ENCODE measurements at regions not wholly inside any gene's neighbourhood (a gene's known extent, or its start where the extent isn't known, plus 50 kb on each side); places are given as distances from the start of the nearest gene placed in this dataset.

DNA sequence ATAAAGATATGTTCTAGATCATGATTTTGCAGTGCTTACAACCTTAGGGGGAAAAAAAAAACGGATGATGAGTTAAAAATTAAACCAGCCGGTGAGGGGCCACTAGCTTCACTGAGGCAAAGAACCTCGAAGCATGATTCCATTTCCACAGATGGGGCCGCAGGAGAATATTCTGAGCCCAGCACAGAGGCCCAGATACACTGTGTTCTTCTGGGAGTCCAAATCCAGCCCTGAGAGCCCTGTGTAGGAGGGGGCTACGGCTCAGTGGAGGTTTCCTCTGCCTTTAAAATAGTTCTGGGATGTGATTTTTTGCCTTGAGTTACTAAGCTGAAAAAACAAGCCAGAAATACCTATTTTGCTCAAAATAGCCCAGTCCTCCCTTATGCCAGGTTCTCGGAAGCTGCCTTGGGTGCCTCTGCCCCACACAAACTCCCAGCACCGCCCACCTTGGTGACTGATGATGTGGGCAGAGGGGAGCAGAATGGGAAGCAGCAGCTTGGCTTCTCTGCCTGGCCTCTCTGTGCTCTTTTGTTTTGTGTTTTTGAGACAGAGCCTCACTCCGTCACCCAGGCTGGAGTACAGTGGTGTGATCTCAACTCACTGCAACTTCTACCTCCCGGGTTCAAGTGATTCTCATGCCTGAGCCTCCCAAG lies 105.4 kb upstream of the BCL2L14 start:
- no peaks in the 10 kb centered on the region for H3F3A ChIP-seq (ENCODE audit: control insufficient read depth, insufficient read depth)
- no peaks in the 10 kb centered on the region for H3K4me1 ChIP-seq (ENCODE audit: control insufficient read depth, low read length)
- no peaks in the 10 kb centered on the region for H4K20me1 ChIP-seq (ENCODE audit: control insufficient read depth, insufficient read depth, low read depth, low read length)
- H3K4me3 ChIP-seq (ENCODE audit: low read length) = no peak overlapping the region
- H3K27ac ChIP-seq (ENCODE audit: low read depth, low read length) = no peak overlapping the region
- H3K9me2 ChIP-seq (replicated peaks; ENCODE audit: control insufficient read depth, low read length) = no peaks in the 10 kb centered on the region
- H3K9me3 ChIP-seq (ENCODE audit: control insufficient read depth, insufficient read depth, low read length) = no peaks in the 10 kb centered on the region
- H3K79me2 ChIP-seq (ENCODE audit: control insufficient read depth, low read length) = no peaks in the 10 kb centered on the region
- TF ChIP-seq CTCF (IDR thresholded peaks at IDR 0.05; ENCODE audit: low read depth, low read length, poor library complexity, severe bottlenecking) (no peak), EZH2phosphoT487 (IDR thresholded peaks at IDR 0.05; ENCODE audit: borderline replicate concordance, low read length) (no peak)
- H3K36me3 ChIP-seq (ENCODE audit: control insufficient read depth, low read length) = no peaks in the 10 kb centered on the region
- no peak overlapping the region for H3K4me2 ChIP-seq (ENCODE audit: low read length)
- H3K27me3 ChIP-seq (ENCODE audit: control insufficient read depth, low read length) = no peaks in the 10 kb centered on the region

DNA sequence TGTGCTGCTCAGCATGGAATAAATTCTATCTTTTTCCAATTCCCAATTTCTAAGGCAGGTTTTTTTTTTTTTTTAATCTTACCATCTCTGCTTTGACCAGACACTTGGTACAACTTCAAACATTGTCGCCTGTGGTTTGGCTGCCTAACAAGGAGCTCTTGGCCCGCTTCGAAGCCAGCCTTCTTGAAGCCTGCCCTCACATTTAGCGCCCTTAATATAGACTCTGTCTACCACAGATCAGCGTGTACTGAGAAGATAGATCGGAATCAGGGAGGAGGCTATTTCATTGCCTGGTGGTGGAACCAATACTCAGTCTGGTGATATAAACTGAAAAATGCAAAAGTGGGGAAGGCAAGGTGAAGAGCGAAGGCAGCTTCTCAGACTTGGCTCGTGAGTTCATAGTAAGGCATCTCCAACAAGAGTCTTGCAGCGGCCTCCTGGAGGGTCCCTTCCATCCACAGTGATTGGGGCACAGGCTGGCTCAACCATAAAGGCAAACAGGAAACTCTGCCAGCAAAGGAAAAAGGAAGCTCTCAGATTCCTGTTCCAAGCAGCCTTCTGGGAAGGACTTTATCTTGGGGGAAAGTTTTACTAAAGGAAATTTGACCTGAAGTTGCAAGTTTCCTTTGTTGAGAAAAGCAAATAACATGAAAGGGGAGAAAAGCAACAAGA lies 103.2 kb upstream of the BCL2L14 start:
- Histone ChIP-seq H3K9me3 (ENCODE audit: control insufficient read depth, insufficient read depth, low read length) (no peaks in the 10 kb centered on the region), H3F3A (ENCODE audit: control insufficient read depth, insufficient read depth) (no peaks in the 10 kb centered on the region), H3K79me2 (ENCODE audit: control insufficient read depth, low read length) (no peaks in the 10 kb centered on the region), H3K27me3 (ENCODE audit: control insufficient read depth, low read length) (no peaks in the 10 kb centered on the region), H3K4me3 (ENCODE audit: low read length) (no peak overlapping the region), H3K9me2 (replicated peaks; ENCODE audit: control insufficient read depth, low read length) (no peaks in the 10 kb centered on the region), H3K36me3 (ENCODE audit: control insufficient read depth, low read length) (no peaks in the 10 kb centered on the region), H4K20me1 (ENCODE audit: control insufficient read depth, insufficient read depth, low read depth, low read length) (no peaks in the 10 kb centered on the region), H3K4me2 (ENCODE audit: low read length) (no peak overlapping the region), H3K27ac (ENCODE audit: low read depth, low read length) (no peak overlapping the region), H3K4me1 (ENCODE audit: control insufficient read depth, low read length) (no peaks in the 10 kb centered on the region)
- TF ChIP-seq EZH2phosphoT487 (IDR thresholded peaks at IDR 0.05; ENCODE audit: borderline replicate concordance, low read length) (no peak), CTCF (IDR thresholded peaks at IDR 0.05; ENCODE audit: low read depth, low read length, poor library complexity, severe bottlenecking) (no peak)

DNA sequence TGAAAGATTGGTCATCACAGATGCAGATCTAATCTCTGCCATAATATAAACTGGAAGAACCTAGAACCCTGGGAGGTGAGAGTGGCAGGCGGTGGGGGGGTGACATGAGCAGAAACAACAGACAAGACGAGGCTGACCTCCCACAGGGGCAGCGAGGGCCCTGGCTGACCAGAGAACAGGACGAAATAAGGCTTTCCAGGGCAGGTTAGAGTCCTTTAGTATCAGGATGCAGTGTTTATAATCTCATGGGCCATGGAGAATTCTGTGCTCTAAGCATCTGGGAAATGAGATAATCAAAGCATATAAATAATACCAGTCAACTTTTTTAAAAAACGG lies 102.7 kb upstream of the BCL2L14 start:
- TF ChIP-seq EZH2phosphoT487 (IDR thresholded peaks at IDR 0.05; ENCODE audit: borderline replicate concordance, low read length) = no peak
- no peak for TF ChIP-seq CTCF (IDR thresholded peaks at IDR 0.05; ENCODE audit: low read depth, low read length, poor library complexity, severe bottlenecking)
- Histone ChIP-seq H4K20me1 (ENCODE audit: control insufficient read depth, insufficient read depth, low read depth, low read length) (no peaks in the 10 kb centered on the region), H3K36me3 (ENCODE audit: control insufficient read depth, low read length) (no peaks in the 10 kb centered on the region), H3K4me2 (ENCODE audit: low read length) (no peak overlapping the region), H3K4me3 (ENCODE audit: low read length) (no peak overlapping the region), H3K9me2 (replicated peaks; ENCODE audit: control insufficient read depth, low read length) (no peaks in the 10 kb centered on the region), H3K4me1 (ENCODE audit: control insufficient read depth, low read length) (no peaks in the 10 kb centered on the region), H3F3A (ENCODE audit: control insufficient read depth, insufficient read depth) (no peaks in the 10 kb centered on the region), H3K9me3 (ENCODE audit: control insufficient read depth, insufficient read depth, low read length) (no peaks in the 10 kb centered on the region), H3K27ac (ENCODE audit: low read depth, low read length) (no peak overlapping the region), H3K27me3 (ENCODE audit: control insufficient read depth, low read length) (no peaks in the 10 kb centered on the region), H3K79me2 (ENCODE audit: control insufficient read depth, low read length) (no peaks in the 10 kb centered on the region)
